ENCODE measurements at regions not wholly inside any gene's neighbourhood (a gene's known extent, or its start where the extent isn't known, plus 50 kb on each side); places are given as distances from the start of the nearest gene placed in this dataset.

- H3K27ac ChIP-seq (ENCODE audit: low read length, poor library complexity, severe bottlenecking), result no peak overlapping the region
- H4K8ac ChIP-seq (ENCODE audit: low read length), result no peak overlapping the region
- no peak overlapping the region for H3K4me3 ChIP-seq (ENCODE audit: insufficient read depth in 1 of 2, low read depth in 1 of 2, low read length in 2 of 2)
- no peak overlapping the region for H3K4ac ChIP-seq (ENCODE audit: low read depth in 1 of 2, low read length in 2 of 2)
- H2BK12ac ChIP-seq (ENCODE audit: low read length in 2 of 2), result no peak overlapping the region
- H3K9me3 ChIP-seq (ENCODE audit: control insufficient read depth, low read length), result no peaks in the 10 kb centered on the region
- no peak overlapping the region for H3K23ac ChIP-seq (ENCODE audit: low read length in 2 of 2)
- H3K9ac ChIP-seq (ENCODE audit: low read length), result no peak overlapping the region
- H3K36me3 ChIP-seq (ENCODE audit: control insufficient read depth in 1 of 2, insufficient read depth in 2 of 2, low read depth in 1 of 2, low read length in 2 of 2), result no peaks in the 10 kb centered on the region
- H2BK120ac ChIP-seq (ENCODE audit: low read depth, low read length), result no peak overlapping the region
- H3K14ac ChIP-seq (ENCODE audit: low read length in 2 of 2), result no peak overlapping the region
- H2BK5ac ChIP-seq (ENCODE audit: low read depth, low read length, poor library complexity, severe bottlenecking), result no peak overlapping the region
- WGBS, result no CpG with 5 or more reads among the region's 2 CpGs
- no peak overlapping the region for H2BK15ac ChIP-seq (ENCODE audit: low read depth, poor library complexity, severe bottlenecking)
- no peaks in the 10 kb centered on the region for H3K4me1 ChIP-seq (ENCODE audit: control insufficient read depth, insufficient read depth, low read depth, low read length)
- no peak overlapping the region for H2AFZ ChIP-seq (ENCODE audit: low read depth, low read length)
- H4K91ac ChIP-seq (ENCODE audit: low read length), result no peak overlapping the region
- no peak overlapping the region for H3K4me2 ChIP-seq (ENCODE audit: low read length, poor library complexity, severe bottlenecking)
- H3K27me3 ChIP-seq (ENCODE audit: control insufficient read depth in 1 of 2, insufficient read depth in 1 of 2, low read length in 2 of 2), result no peaks in the 10 kb centered on the region
- no peak overlapping the region for H3K18ac ChIP-seq (ENCODE audit: low read depth in 1 of 2, low read length in 2 of 2)
- H3K79me1 ChIP-seq (replicated peaks; ENCODE audit: low read length, poor library complexity, severe bottlenecking), result no peaks in the 10 kb centered on the region
- no peak for DNase-seq
- no peak overlapping the region for H2AK5ac ChIP-seq (ENCODE audit: low read length, severe bottlenecking)
Observed at GRCh38 chr14:82501554-82501953, 967.9 kb upstream of the SEL1L start.

- no peaks in the 10 kb centered on the region for H3K4me1 ChIP-seq (ENCODE audit: control insufficient read depth, insufficient read depth, low read depth, low read length)
- WGBS, result 81% methylated on average over 3 of the region's 4 CpGs
- H2BK12ac ChIP-seq (ENCODE audit: low read length in 2 of 2), result no peak overlapping the region
- no peak for DNase-seq
- H3K23ac ChIP-seq (ENCODE audit: low read length in 2 of 2), result no peak overlapping the region
- no peaks in the 10 kb centered on the region for H3K27me3 ChIP-seq (ENCODE audit: control insufficient read depth in 1 of 2, insufficient read depth in 1 of 2, low read length in 2 of 2)
- no peak overlapping the region for H2BK120ac ChIP-seq (ENCODE audit: low read depth, low read length)
- no peak overlapping the region for H3K4me2 ChIP-seq (ENCODE audit: low read length, poor library complexity, severe bottlenecking)
- no peak overlapping the region for H2AFZ ChIP-seq (ENCODE audit: low read depth, low read length)
- H2BK5ac ChIP-seq (ENCODE audit: low read depth, low read length, poor library complexity, severe bottlenecking), result no peak overlapping the region
- no peak overlapping the region for H3K4ac ChIP-seq (ENCODE audit: low read depth in 1 of 2, low read length in 2 of 2)
- no peak overlapping the region for H3K27ac ChIP-seq (ENCODE audit: low read length, poor library complexity, severe bottlenecking)
- H3K4me3 ChIP-seq (ENCODE audit: insufficient read depth in 1 of 2, low read depth in 1 of 2, low read length in 2 of 2), result no peak overlapping the region
- no peaks in the 10 kb centered on the region for H3K79me1 ChIP-seq (replicated peaks; ENCODE audit: low read length, poor library complexity, severe bottlenecking)
- H2BK15ac ChIP-seq (ENCODE audit: low read depth, poor library complexity, severe bottlenecking), result no peak overlapping the region
- no peak overlapping the region for H4K8ac ChIP-seq (ENCODE audit: low read length)
- H3K18ac ChIP-seq (ENCODE audit: low read depth in 1 of 2, low read length in 2 of 2), result no peak overlapping the region
- no peaks in the 10 kb centered on the region for H3K9me3 ChIP-seq (ENCODE audit: control insufficient read depth, low read length)
- H3K14ac ChIP-seq (ENCODE audit: low read length in 2 of 2), result no peak overlapping the region
- no peak overlapping the region for H3K9ac ChIP-seq (ENCODE audit: low read length)
- H4K91ac ChIP-seq (ENCODE audit: low read length), result no peak overlapping the region
- H2AK5ac ChIP-seq (ENCODE audit: low read length, severe bottlenecking), result no peak overlapping the region
- no peaks in the 10 kb centered on the region for H3K36me3 ChIP-seq (ENCODE audit: control insufficient read depth in 1 of 2, insufficient read depth in 2 of 2, low read depth in 1 of 2, low read length in 2 of 2)
Observed at GRCh38 chr14:82502043-82502442, 968.4 kb upstream of the SEL1L start.

- H4K8ac ChIP-seq (ENCODE audit: low read length), result no peak overlapping the region
- H2BK12ac ChIP-seq (ENCODE audit: low read length in 2 of 2), result no peak overlapping the region
- no peak overlapping the region for H2BK5ac ChIP-seq (ENCODE audit: low read depth, low read length, poor library complexity, severe bottlenecking)
- no peaks in the 10 kb centered on the region for H3K4me1 ChIP-seq (ENCODE audit: control insufficient read depth, insufficient read depth, low read depth, low read length)
- H2BK120ac ChIP-seq (ENCODE audit: low read depth, low read length), result no peak overlapping the region
- H3K4me3 ChIP-seq (ENCODE audit: insufficient read depth in 1 of 2, low read depth in 1 of 2, low read length in 2 of 2), result no peak overlapping the region
- H2BK15ac ChIP-seq (ENCODE audit: low read depth, poor library complexity, severe bottlenecking), result no peak overlapping the region
- no peak for DNase-seq
- no peaks in the 10 kb centered on the region for H3K79me1 ChIP-seq (replicated peaks; ENCODE audit: low read length, poor library complexity, severe bottlenecking)
- H4K91ac ChIP-seq (ENCODE audit: low read length), result no peak overlapping the region
- H3K27me3 ChIP-seq (ENCODE audit: control insufficient read depth in 1 of 2, insufficient read depth in 1 of 2, low read length in 2 of 2), result no peaks in the 10 kb centered on the region
- no peak overlapping the region for H2AK5ac ChIP-seq (ENCODE audit: low read length, severe bottlenecking)
- H3K14ac ChIP-seq (ENCODE audit: low read length in 2 of 2), result no peak overlapping the region
- no peak overlapping the region for H3K4me2 ChIP-seq (ENCODE audit: low read length, poor library complexity, severe bottlenecking)
- no peaks in the 10 kb centered on the region for H3K9me3 ChIP-seq (ENCODE audit: control insufficient read depth, low read length)
- H3K18ac ChIP-seq (ENCODE audit: low read depth in 1 of 2, low read length in 2 of 2), result no peak overlapping the region
- H3K36me3 ChIP-seq (ENCODE audit: control insufficient read depth in 1 of 2, insufficient read depth in 2 of 2, low read depth in 1 of 2, low read length in 2 of 2), result no peaks in the 10 kb centered on the region
- no peak overlapping the region for H3K27ac ChIP-seq (ENCODE audit: low read length, poor library complexity, severe bottlenecking)
- H3K23ac ChIP-seq (ENCODE audit: low read length in 2 of 2), result no peak overlapping the region
- H3K4ac ChIP-seq (ENCODE audit: low read depth in 1 of 2, low read length in 2 of 2), result no peak overlapping the region
- H2AFZ ChIP-seq (ENCODE audit: low read depth, low read length), result no peak overlapping the region
- H3K9ac ChIP-seq (ENCODE audit: low read length), result no peak overlapping the region
Observed at GRCh38 chr14:82504894-82505293, 971.2 kb upstream of the SEL1L start.

- H3K4ac ChIP-seq (ENCODE audit: low read depth in 1 of 2, low read length in 2 of 2), result no peak overlapping the region
- no peak overlapping the region for H3K14ac ChIP-seq (ENCODE audit: low read length in 2 of 2)
- H3K27ac ChIP-seq (ENCODE audit: low read length, poor library complexity, severe bottlenecking), result no peak overlapping the region
- no peak for DNase-seq
- H3K4me3 ChIP-seq (ENCODE audit: insufficient read depth in 1 of 2, low read depth in 1 of 2, low read length in 2 of 2), result no peak overlapping the region
- H3K27me3 ChIP-seq (ENCODE audit: control insufficient read depth in 1 of 2, insufficient read depth in 1 of 2, low read length in 2 of 2), result no peaks in the 10 kb centered on the region
- H3K9me3 ChIP-seq (ENCODE audit: control insufficient read depth, low read length), result peaks cover 2% of the 10 kb centered on the region
- H4K91ac ChIP-seq (ENCODE audit: low read length), result no peak overlapping the region
- H2BK12ac ChIP-seq (ENCODE audit: low read length in 2 of 2), result no peak overlapping the region
- H3K36me3 ChIP-seq (ENCODE audit: control insufficient read depth in 1 of 2, insufficient read depth in 2 of 2, low read depth in 1 of 2, low read length in 2 of 2), result no peaks in the 10 kb centered on the region
- no peak overlapping the region for H3K4me2 ChIP-seq (ENCODE audit: low read length, poor library complexity, severe bottlenecking)
- H2BK15ac ChIP-seq (ENCODE audit: low read depth, poor library complexity, severe bottlenecking), result no peak overlapping the region
- no peaks in the 10 kb centered on the region for H3K79me1 ChIP-seq (replicated peaks; ENCODE audit: low read length, poor library complexity, severe bottlenecking)
- H2AK5ac ChIP-seq (ENCODE audit: low read length, severe bottlenecking), result no peak overlapping the region
- H3K23ac ChIP-seq (ENCODE audit: low read length in 2 of 2), result no peak overlapping the region
- H2AFZ ChIP-seq (ENCODE audit: low read depth, low read length), result no peak overlapping the region
- no peak overlapping the region for H3K9ac ChIP-seq (ENCODE audit: low read length)
- H2BK5ac ChIP-seq (ENCODE audit: low read depth, low read length, poor library complexity, severe bottlenecking), result no peak overlapping the region
- H3K4me1 ChIP-seq (ENCODE audit: control insufficient read depth, insufficient read depth, low read depth, low read length), result no peaks in the 10 kb centered on the region
- no peak overlapping the region for H4K8ac ChIP-seq (ENCODE audit: low read length)
- no peak overlapping the region for H3K18ac ChIP-seq (ENCODE audit: low read depth in 1 of 2, low read length in 2 of 2)
- 97% methylated on average over 4 of the region's 5 CpGs for WGBS
- no peak overlapping the region for H2BK120ac ChIP-seq (ENCODE audit: low read depth, low read length)
Observed at GRCh38 chr14:82510007-82510406, 976.4 kb upstream of the SEL1L start.
